ENCODE measurements at regions not wholly inside any gene's neighbourhood (a gene's known extent, or its start where the extent isn't known, plus 50 kb on each side); places are given as distances from the start of the nearest gene placed in this dataset.

- TF ChIP-seq, protein P1, sequence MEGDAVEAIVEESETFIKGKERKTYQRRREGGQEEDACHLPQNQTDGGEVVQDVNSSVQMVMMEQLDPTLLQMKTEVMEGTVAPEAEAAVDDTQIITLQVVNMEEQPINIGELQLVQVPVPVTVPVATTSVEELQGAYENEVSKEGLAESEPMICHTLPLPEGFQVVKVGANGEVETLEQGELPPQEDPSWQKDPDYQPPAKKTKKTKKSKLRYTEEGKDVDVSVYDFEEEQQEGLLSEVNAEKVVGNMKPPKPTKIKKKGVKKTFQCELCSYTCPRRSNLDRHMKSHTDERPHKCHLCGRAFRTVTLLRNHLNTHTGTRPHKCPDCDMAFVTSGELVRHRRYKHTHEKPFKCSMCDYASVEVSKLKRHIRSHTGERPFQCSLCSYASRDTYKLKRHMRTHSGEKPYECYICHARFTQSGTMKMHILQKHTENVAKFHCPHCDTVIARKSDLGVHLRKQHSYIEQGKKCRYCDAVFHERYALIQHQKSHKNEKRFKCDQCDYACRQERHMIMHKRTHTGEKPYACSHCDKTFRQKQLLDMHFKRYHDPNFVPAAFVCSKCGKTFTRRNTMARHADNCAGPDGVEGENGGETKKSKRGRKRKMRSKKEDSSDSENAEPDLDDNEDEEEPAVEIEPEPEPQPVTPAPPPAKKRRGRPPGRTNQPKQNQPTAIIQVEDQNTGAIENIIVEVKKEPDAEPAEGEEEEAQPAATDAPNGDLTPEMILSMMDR (IDR thresholded peaks at IDR 0.05; ENCODE audit: low read length), result no peak
- no peak for TF ChIP-seq EZH2phosphoT487 (IDR thresholded peaks at IDR 0.05; ENCODE audit: low read length)
These were observed 301.2 kb downstream of the DTWD2 start for GRCh38 chr5:118687100-118687499.
